ENCODE measurements at regions not wholly inside any gene's neighbourhood (a gene's known extent, or its start where the extent isn't known, plus 50 kb on each side); places are given as distances from the start of the nearest gene placed in this dataset.

- H3K9ac ChIP-seq (ENCODE audit: low read depth in 1 of 2, low read length in 2 of 2): no peak overlapping the region
- H3K9me3 ChIP-seq (ENCODE audit: control insufficient read depth in 4 of 4, low read length in 3 of 4): no peaks in the 10 kb centered on the region
- TF ChIP-seq HNF4A (conservative IDR thresholded peaks at IDR 0.05) (no peak), REST (IDR thresholded peaks at IDR 0.05) (no peak), FOXA1 (IDR thresholded peaks at IDR 0.05) (no peak), ZBTB33 (IDR thresholded peaks at IDR 0.05) (no peak), YY1 (IDR thresholded peaks at IDR 0.05) (no peak), NR2F2 (IDR thresholded peaks at IDR 0.05) (no peak), FOXA2 (IDR thresholded peaks at IDR 0.05) (no peak), EGR1 (IDR thresholded peaks at IDR 0.05; ENCODE audit: low read depth in 2 of 2) (no peak), SP1 (IDR thresholded peaks at IDR 0.05) (no peak), TAF1 (conservative IDR thresholded peaks at IDR 0.05) (no peak), JUND (IDR thresholded peaks at IDR 0.05) (no peak)
- H3K27me3 ChIP-seq (ENCODE audit: control insufficient read depth in 4 of 4, insufficient read depth in 4 of 4, low read length in 3 of 4): no peaks in the 10 kb centered on the region
- DNase-seq (ENCODE audit: low spot score): no peak
- H3K4me3 ChIP-seq (ENCODE audit: low read depth in 1 of 3, low read length in 3 of 3): no peak overlapping the region
- WGBS: 86% methylated on average over 5 of the region's 5 CpGs
- no peaks in the 10 kb centered on the region for H3K36me3 ChIP-seq (ENCODE audit: control insufficient read depth in 4 of 4, insufficient read depth in 3 of 4, low read depth in 1 of 4, low read length in 3 of 4)
- no peak overlapping the region for H3K27ac ChIP-seq (ENCODE audit: low read depth in 1 of 2, low read length in 2 of 2)
- no peaks in the 10 kb centered on the region for H3K4me1 ChIP-seq (ENCODE audit: control insufficient read depth in 4 of 4, insufficient read depth in 4 of 4, low read length in 3 of 4)
Observed at GRCh38 chr7:46613116-46613515, 692.0 kb upstream of the IGFBP3 start.

GRCh38 chr7:46611508-46611907 is 690.4 kb upstream of the IGFBP3 start:
- WGBS: 59% methylated on average over 2 of the region's 2 CpGs
- H3K36me3 ChIP-seq (ENCODE audit: control insufficient read depth in 4 of 4, insufficient read depth in 3 of 4, low read depth in 1 of 4, low read length in 3 of 4): no peaks in the 10 kb centered on the region
- TF ChIP-seq RXRA (IDR thresholded peaks at IDR 0.05) (no peak), ZBTB33 (IDR thresholded peaks at IDR 0.05) (no peak), YY1 (IDR thresholded peaks at IDR 0.05) (no peak), NR2F2 (IDR thresholded peaks at IDR 0.05) (no peak), JUND (IDR thresholded peaks at IDR 0.05) (no peak), FOXA2 (IDR thresholded peaks at IDR 0.05) (no peak), EGR1 (IDR thresholded peaks at IDR 0.05; ENCODE audit: low read depth in 2 of 2) (no peak), GABPA (IDR thresholded peaks at IDR 0.05 in 1 of 2, conservative IDR thresholded peaks at IDR 0.05 in 1 of 2) (no peak), ATF3 (IDR thresholded peaks at IDR 0.05) (no peak), FOXA1 (IDR thresholded peaks at IDR 0.05) (no peak), SP1 (IDR thresholded peaks at IDR 0.05) (no peak), HNF4G (IDR thresholded peaks at IDR 0.05) (no peak)
- TF ChIP-seq, protein P1, sequence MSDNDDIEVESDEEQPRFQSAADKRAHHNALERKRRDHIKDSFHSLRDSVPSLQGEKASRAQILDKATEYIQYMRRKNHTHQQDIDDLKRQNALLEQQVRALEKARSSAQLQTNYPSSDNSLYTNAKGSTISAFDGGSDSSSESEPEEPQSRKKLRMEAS (IDR thresholded peaks at IDR 0.05): no peak
- no peak overlapping the region for H3K4me3 ChIP-seq (ENCODE audit: low read depth in 1 of 3, low read length in 3 of 3)
- no peak overlapping the region for H3K9ac ChIP-seq (ENCODE audit: low read depth in 1 of 2, low read length in 2 of 2)
- no peaks in the 10 kb centered on the region for H3K9me3 ChIP-seq (ENCODE audit: control insufficient read depth in 4 of 4, low read length in 3 of 4)
- DNase-seq (ENCODE audit: low spot score): no peak
- no peaks in the 10 kb centered on the region for H3K27me3 ChIP-seq (ENCODE audit: control insufficient read depth in 4 of 4, insufficient read depth in 4 of 4, low read length in 3 of 4)
- no peak overlapping the region for H3K27ac ChIP-seq (ENCODE audit: low read depth in 1 of 2, low read length in 2 of 2)
- no peaks in the 10 kb centered on the region for H3K4me1 ChIP-seq (ENCODE audit: control insufficient read depth in 4 of 4, insufficient read depth in 4 of 4, low read length in 3 of 4)

All from liver (tissue), 7 donors.